ENCODE measurements at regions not wholly inside any gene's neighbourhood (a gene's known extent, or its start where the extent isn't known, plus 50 kb on each side); places are given as distances from the start of the nearest gene placed in this dataset.

DNA sequence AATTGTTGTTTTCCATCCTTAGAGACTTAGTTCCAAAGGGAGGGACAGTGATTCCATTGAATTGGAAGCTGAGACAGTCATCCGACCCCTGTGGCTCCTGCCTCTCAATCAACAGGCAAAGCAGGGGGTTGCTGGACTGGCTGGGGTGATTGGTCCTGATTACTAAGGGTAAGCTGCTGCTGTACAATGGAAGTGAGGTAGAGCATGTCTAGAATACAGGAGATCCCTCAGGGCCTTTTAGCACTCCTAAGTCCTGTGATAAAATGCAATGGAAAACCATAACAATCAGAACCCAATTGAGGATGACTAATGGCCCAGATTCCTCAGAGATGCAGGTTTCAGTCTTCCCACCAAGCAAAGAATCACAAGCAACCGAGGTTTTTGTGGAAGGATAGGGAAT lies 127.6 kb downstream of the AASDH start:
- Mint-ChIP-seq H3K4me3 (no peak overlapping the region), H3K9me3 (peaks cover 15% of the 10 kb centered on the region), H3K27ac (no peak overlapping the region), H3K36me3 (peaks cover 14% of the 10 kb centered on the region), H3K27me3 (ENCODE audit: low read depth) (no peaks in the 10 kb centered on the region), H3K4me1 (peaks cover 16% of the 10 kb centered on the region)
- TF ChIP-seq, protein P1, sequence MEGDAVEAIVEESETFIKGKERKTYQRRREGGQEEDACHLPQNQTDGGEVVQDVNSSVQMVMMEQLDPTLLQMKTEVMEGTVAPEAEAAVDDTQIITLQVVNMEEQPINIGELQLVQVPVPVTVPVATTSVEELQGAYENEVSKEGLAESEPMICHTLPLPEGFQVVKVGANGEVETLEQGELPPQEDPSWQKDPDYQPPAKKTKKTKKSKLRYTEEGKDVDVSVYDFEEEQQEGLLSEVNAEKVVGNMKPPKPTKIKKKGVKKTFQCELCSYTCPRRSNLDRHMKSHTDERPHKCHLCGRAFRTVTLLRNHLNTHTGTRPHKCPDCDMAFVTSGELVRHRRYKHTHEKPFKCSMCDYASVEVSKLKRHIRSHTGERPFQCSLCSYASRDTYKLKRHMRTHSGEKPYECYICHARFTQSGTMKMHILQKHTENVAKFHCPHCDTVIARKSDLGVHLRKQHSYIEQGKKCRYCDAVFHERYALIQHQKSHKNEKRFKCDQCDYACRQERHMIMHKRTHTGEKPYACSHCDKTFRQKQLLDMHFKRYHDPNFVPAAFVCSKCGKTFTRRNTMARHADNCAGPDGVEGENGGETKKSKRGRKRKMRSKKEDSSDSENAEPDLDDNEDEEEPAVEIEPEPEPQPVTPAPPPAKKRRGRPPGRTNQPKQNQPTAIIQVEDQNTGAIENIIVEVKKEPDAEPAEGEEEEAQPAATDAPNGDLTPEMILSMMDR (IDR thresholded peaks at IDR 0.05; ENCODE audit: unreplicated experiment), result no peak
- no peak for DNase-seq (ENCODE audit: low spot score in 2 of 2, unreplicated experiment in 2 of 2)

DNA sequence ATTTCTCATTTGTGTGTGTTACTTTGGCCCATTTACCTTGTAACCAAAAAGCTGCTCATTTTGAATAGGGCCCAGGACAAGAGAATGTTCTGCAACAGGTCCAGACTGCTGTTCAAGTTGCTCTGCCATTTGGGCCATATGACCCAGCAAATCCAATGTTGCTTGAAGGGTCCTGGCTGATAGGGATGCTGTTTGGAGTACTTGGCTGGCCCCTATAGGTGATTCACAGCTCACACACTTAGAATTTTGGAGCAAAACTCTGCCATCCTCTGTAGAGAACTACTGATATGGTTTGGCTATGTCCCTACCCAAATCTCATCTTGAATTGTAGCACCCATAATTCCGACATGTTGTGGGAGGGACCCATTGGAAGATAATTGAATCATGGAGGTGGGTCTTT lies 131.5 kb downstream of the AASDH start:
- Mint-ChIP-seq H3K4me3 (no peak overlapping the region), H3K27ac (no peak overlapping the region), H3K4me1 (peaks cover 22% of the 10 kb centered on the region), H3K9me3 (peaks cover 10% of the 10 kb centered on the region), H3K27me3 (ENCODE audit: low read depth) (no peaks in the 10 kb centered on the region), H3K36me3 (peaks cover 9% of the 10 kb centered on the region)
- no peak for DNase-seq (ENCODE audit: low spot score in 2 of 2, unreplicated experiment in 2 of 2)
- TF ChIP-seq, protein P1 (IDR thresholded peaks at IDR 0.05; ENCODE audit: unreplicated experiment), result no peak

GRCh38 chr4:56253666-56254305 lies 133.5 kb downstream of the AASDH start:
- H3K36me3 Mint-ChIP-seq, result peaks cover 9% of the 10 kb centered on the region
- TF ChIP-seq, protein P1 (IDR thresholded peaks at IDR 0.05; ENCODE audit: unreplicated experiment), result no peak
- peaks cover 15% of the 10 kb centered on the region for H3K4me1 Mint-ChIP-seq
- peaks cover 10% of the 10 kb centered on the region for H3K9me3 Mint-ChIP-seq
- no peak for DNase-seq (ENCODE audit: low spot score in 2 of 2, unreplicated experiment in 2 of 2)
- H3K27ac Mint-ChIP-seq, result no peak overlapping the region
- no peaks in the 10 kb centered on the region for H3K27me3 Mint-ChIP-seq (ENCODE audit: low read depth)
- no peak overlapping the region for H3K4me3 Mint-ChIP-seq

- no peaks in the 10 kb centered on the region for H3K27me3 Mint-ChIP-seq (ENCODE audit: low read depth)
These were observed 134.6 kb downstream of the AASDH start for GRCh38 chr4:56252561-56253152.

GRCh38 chr4:56251556-56251955 lies 135.7 kb downstream of the AASDH start:
- Mint-ChIP-seq H3K27ac (peak overlapping the region; percentile 77), H3K27me3 (ENCODE audit: low read depth) (no peaks in the 10 kb centered on the region), H3K36me3 (peaks cover 6% of the 10 kb centered on the region), H3K4me1 (peaks cover 16% of the 10 kb centered on the region), H3K4me3 (no peak overlapping the region), H3K9me3 (peaks cover 7% of the 10 kb centered on the region)
- TF ChIP-seq, protein P1 (IDR thresholded peaks at IDR 0.05; ENCODE audit: unreplicated experiment), result no peak
- DNase-seq (ENCODE audit: low spot score in 2 of 2, unreplicated experiment in 2 of 2), result no peak

More at GRCh38 chr4:56252561-56253152, 134.6 kb downstream of the AASDH start:
- Mint-ChIP-seq H3K4me3 (no peak overlapping the region), H3K36me3 (peaks cover 9% of the 10 kb centered on the region), H3K27ac (no peak overlapping the region), H3K9me3 (peaks cover 10% of the 10 kb centered on the region), H3K4me1 (peaks cover 8% of the 10 kb centered on the region)
- TF ChIP-seq, protein P1 (IDR thresholded peaks at IDR 0.05; ENCODE audit: unreplicated experiment), result no peak
- DNase-seq (ENCODE audit: low spot score in 2 of 2, unreplicated experiment in 2 of 2), result no peak
